GM23338 (cell line): ENCODE measurements at regions not wholly inside any gene's neighbourhood (a gene's known extent, or its start where the extent isn't known, plus 50 kb on each side); places are given as distances from the start of the nearest gene placed in this dataset.

Source experiments
- ATAC-seq: fragments of 200-7000 bp; cut with Tn5 transposase; 3 replicates; pipeline ENCODE4 v1.9.1; 2020
- DNase-seq: peaks from one replicate; pipeline ENCODE4 v3.0.0-alpha.2; 2015; ENCODE audit warnings: low spot score
- H2AFZ ChIP-seq: fragments of 200-600 bp; sonication (generic); 2 replicates; pipeline ENCODE4 v1.8.0; 2016; ENCODE audit warnings: antibody characterized with exemption, mild to moderate bottlenecking, moderate library complexity
- H3F3A ChIP-seq: fragments of 200-600 bp; sonication (generic); replicated peaks from 2 replicates; pipeline ENCODE4 v1.8.0; 2017; ENCODE audit warnings: antibody characterized with exemption, mixed run types, low read depth
- H3K27ac ChIP-seq: fragments of 200-600 bp; sonication (generic); 2 replicates; pipeline ENCODE4 v1.6.1; 2016; ENCODE audit warnings: low read depth
- H3K27me3 ChIP-seq: fragments of 200-600 bp; sonication (generic); 2 replicates; pipeline ENCODE4 v1.8.0; 2016; ENCODE audit warnings: mild to moderate bottlenecking, mixed run types, moderate library complexity; ENCODE audit not compliant: insufficient read depth
- H3K36me3 ChIP-seq: fragments of 200-600 bp; sonication (generic); 2 replicates; pipeline ENCODE4 v1.8.0; 2016; ENCODE audit warnings: mild to moderate bottlenecking; ENCODE audit not compliant: insufficient read depth
- H3K4me1 ChIP-seq: fragments of 200-600 bp; sonication (generic); 2 replicates; pipeline ENCODE4 v1.8.0; 2016; ENCODE audit warnings: mild to moderate bottlenecking, moderate library complexity; ENCODE audit not compliant: insufficient read depth
- H3K4me2 ChIP-seq: fragments of 200-600 bp; sonication (generic); 2 replicates; pipeline ENCODE4 v1.7.1; 2017; ENCODE audit warnings: mixed run types
- H3K4me3 ChIP-seq: fragments of 200-600 bp; sonication (generic); 2 replicates; pipeline ENCODE4 v1.6.1; 2016; ENCODE audit warnings: mixed run types
- H3K79me2 ChIP-seq: fragments of 200-600 bp; sonication (generic); replicated peaks from 2 replicates; pipeline ENCODE4 v1.8.0; 2017; ENCODE audit warnings: mild to moderate bottlenecking; ENCODE audit not compliant: insufficient read depth
- H3K9me2 ChIP-seq: fragments of 200-600 bp; sonication (generic); 2 replicates; pipeline ENCODE4 v1.8.0; 2017; ENCODE audit not compliant: insufficient read depth
- H4K20me1 ChIP-seq: fragments of 200-600 bp; sonication (generic); replicated peaks from 2 replicates; pipeline ENCODE4 v1.8.0; 2017; ENCODE audit warnings: mild to moderate bottlenecking; ENCODE audit not compliant: insufficient read depth
- H3K27ac Mint-ChIP-seq: 2 replicates; pipeline ENCODE4 v1.8.0; 2020; ENCODE audit warnings: inconsistent platforms, mild to moderate bottlenecking, moderate library complexity, mixed read lengths
- H3K27me3 Mint-ChIP-seq: 3 replicates; pipeline ENCODE4 v1.8.0; 2022; ENCODE audit warnings: low read depth, mild to moderate bottlenecking, moderate library complexity, mixed read lengths, inconsistent platforms; ENCODE audit not compliant: insufficient read depth, poor library complexity
- H3K36me3 Mint-ChIP-seq: 3 replicates; pipeline ENCODE4 v1.8.0; 2021; ENCODE audit warnings: low read depth, mild to moderate bottlenecking, inconsistent platforms, moderate library complexity, mixed read lengths
- H3K4me1 Mint-ChIP-seq: 3 replicates; pipeline ENCODE4 v1.8.0; 2020; ENCODE audit warnings: mild to moderate bottlenecking, inconsistent platforms, mixed read lengths
- H3K4me3 Mint-ChIP-seq: 3 replicates; pipeline ENCODE4 v1.8.0; 2021; ENCODE audit warnings: moderate library complexity, mild to moderate bottlenecking, inconsistent platforms, mixed read lengths
- H3K9me3 Mint-ChIP-seq: 3 replicates; pipeline ENCODE4 v1.8.0; 2020; ENCODE audit warnings: moderate library complexity, mild to moderate bottlenecking, inconsistent platforms, mixed read lengths
- CREB1 ChIP-seq: fragments of 250-450 bp; sonication (Bioruptor Pico); IDR thresholded peaks from 2 replicates; pipeline ENCODE4 v1.5.0; 2020; ENCODE audit warnings: low read depth, mild to moderate bottlenecking, moderate library complexity
- ETS1 ChIP-seq: IDR thresholded peaks from 2 replicates; pipeline ENCODE4 v1.6.1; 2016; ENCODE audit warnings: antibody characterized with exemption
- EZH2 ChIP-seq: fragments of 200-600 bp; sonication (generic); IDR thresholded peaks from one replicate; pipeline ENCODE4 v1.8.0; 2017; ENCODE audit warnings: antibody characterized with exemption, mild to moderate bottlenecking, low read depth; ENCODE audit not compliant: unreplicated experiment
- JUNB ChIP-seq: IDR thresholded peaks from one replicate; pipeline ENCODE4 v1.6.1; 2016; ENCODE audit warnings: antibody characterized with exemption; ENCODE audit not compliant: unreplicated experiment
- POLR2AphosphoS5 ChIP-seq: IDR thresholded peaks from 2 replicates; pipeline ENCODE4 v1.6.1; 2016; ENCODE audit warnings: antibody characterized with exemption, low read depth
- REST ChIP-seq: IDR thresholded peaks from one replicate; pipeline ENCODE4 v1.6.1; 2018; ENCODE audit warnings: antibody characterized with exemption; ENCODE audit not compliant: unreplicated experiment
- ZNF114 ChIP-seq: fragments of 250-450 bp; sonication (Bioruptor Pico); IDR thresholded peaks from 2 replicates; pipeline ENCODE4 v1.5.0; 2020; ENCODE audit warnings: mild to moderate bottlenecking, moderate library complexity
- ZNF462 ChIP-seq: fragments of 250-450 bp; sonication (Bioruptor Pico); IDR thresholded peaks from 2 replicates; pipeline ENCODE4 v1.5.0; 2020; ENCODE audit warnings: mild to moderate bottlenecking, moderate library complexity
- TF ChIP-seq, protein P1 (sequence below), 2 experiments: fragments of 200-600 bp in 1 of 2; sonication (generic) in 1 of 2; conservative IDR thresholded peaks; 2 replicates each; pipeline versions ENCODE4 v1.5.1 to v1.6.1; 2016 to 2017; ENCODE audit warnings: antibody characterized with exemption in 2 of 2, low read depth in 2 of 2, mild to moderate bottlenecking in 2 of 2, moderate library complexity in 1 of 2

DNA sequence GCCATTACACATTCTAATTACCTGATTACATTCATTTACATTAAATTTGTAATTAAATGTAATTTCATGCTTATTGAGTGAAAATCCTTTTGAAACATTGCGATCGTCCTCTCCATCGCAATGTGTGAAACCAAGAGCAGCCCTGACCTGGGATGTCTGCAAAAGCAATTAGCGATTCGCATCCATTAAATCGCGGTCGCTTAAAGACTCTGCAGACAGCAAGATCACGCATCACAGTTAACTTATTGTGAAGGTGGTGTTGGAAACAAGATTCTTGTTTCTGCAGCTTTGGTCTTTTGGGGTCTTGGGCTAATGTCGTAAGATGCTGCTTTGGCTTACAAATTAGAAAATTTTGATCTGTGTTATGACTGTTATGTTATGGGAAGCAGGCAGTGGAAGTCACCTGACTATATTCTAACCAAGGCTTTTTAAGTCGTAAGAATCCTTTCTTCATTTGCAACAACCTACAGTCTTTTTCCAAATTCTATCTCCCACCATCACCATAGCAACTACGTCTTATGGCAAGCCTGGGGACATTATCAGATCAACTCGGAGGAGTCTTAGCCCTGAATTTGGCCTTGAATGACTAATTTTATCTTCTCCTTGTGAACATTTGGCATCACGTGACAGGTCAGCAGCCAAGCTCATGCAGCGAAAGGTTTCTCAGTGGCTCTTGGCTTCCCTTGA, 142.8 kb upstream of the SOX1 start:
- Mint-ChIP-seq H3K4me3 (no peak overlapping the region), H3K36me3 (no peaks in the 10 kb centered on the region), H3K4me1 (peaks cover 17% of the 10 kb centered on the region), H3K9me3 (no peaks in the 10 kb centered on the region), H3K27me3 (peaks cover 12% of the 10 kb centered on the region), H3K27ac (no peak overlapping the region)
- no peak overlapping the region for H3K27ac ChIP-seq
- H4K20me1 ChIP-seq = no peaks in the 10 kb centered on the region
- no peak overlapping the region for H2AFZ ChIP-seq
- no peak for ATAC-seq
- no peak overlapping the region for H3K4me3 ChIP-seq
- no peak for DNase-seq
- no peaks in the 10 kb centered on the region for H3K27me3 ChIP-seq
- no peaks in the 10 kb centered on the region; the same call in 1 of the 2 replicates for H3K4me1 ChIP-seq
- H3F3A ChIP-seq = no peaks in the 10 kb centered on the region
- H3K36me3 ChIP-seq = no peaks in the 10 kb centered on the region
- no peaks in the 10 kb centered on the region for H3K9me2 ChIP-seq
- H3K4me2 ChIP-seq = no peak overlapping the region
- TF ChIP-seq CREB1 (CRISPR knock-in tag) (no peak), POLR2AphosphoS5 (no peak)
- no peaks in the 10 kb centered on the region for H3K79me2 ChIP-seq

DNA sequence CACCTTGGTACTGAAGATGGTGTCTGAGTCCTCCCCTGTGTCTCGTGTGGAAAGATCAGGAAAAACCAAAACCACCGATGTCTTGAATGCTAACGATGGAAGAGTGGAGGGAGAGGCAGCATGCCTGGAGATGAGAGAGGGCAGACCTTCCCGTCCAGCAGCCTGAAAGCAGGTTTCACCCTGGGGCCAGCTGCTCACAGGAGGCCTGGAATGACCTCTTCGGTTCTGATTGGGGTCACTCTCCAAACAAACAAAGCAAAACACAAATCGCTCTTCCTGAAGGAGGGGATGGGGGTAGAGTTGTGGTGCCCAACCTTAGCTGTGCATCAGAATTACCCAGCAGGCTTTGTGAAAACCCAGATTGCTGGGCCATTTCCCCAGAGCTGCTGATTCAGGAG, 142.3 kb upstream of the SOX1 start:
- H3K27ac Mint-ChIP-seq = no peak overlapping the region
- H3K4me1 ChIP-seq = no peaks in the 10 kb centered on the region; the same call in 1 of the 2 replicates
- DNase-seq = no peak
- no peak for TF ChIP-seq CREB1 (CRISPR knock-in tag)
- no peak for TF ChIP-seq JUNB
- TF ChIP-seq ZNF114 = no peak
- no peak for TF ChIP-seq EZH2
- TF ChIP-seq, protein P1, sequence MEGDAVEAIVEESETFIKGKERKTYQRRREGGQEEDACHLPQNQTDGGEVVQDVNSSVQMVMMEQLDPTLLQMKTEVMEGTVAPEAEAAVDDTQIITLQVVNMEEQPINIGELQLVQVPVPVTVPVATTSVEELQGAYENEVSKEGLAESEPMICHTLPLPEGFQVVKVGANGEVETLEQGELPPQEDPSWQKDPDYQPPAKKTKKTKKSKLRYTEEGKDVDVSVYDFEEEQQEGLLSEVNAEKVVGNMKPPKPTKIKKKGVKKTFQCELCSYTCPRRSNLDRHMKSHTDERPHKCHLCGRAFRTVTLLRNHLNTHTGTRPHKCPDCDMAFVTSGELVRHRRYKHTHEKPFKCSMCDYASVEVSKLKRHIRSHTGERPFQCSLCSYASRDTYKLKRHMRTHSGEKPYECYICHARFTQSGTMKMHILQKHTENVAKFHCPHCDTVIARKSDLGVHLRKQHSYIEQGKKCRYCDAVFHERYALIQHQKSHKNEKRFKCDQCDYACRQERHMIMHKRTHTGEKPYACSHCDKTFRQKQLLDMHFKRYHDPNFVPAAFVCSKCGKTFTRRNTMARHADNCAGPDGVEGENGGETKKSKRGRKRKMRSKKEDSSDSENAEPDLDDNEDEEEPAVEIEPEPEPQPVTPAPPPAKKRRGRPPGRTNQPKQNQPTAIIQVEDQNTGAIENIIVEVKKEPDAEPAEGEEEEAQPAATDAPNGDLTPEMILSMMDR (conservative IDR thresholded peaks at IDR 0.05; ENCODE audit: low read depth in 2 of 2) = no peak
- TF ChIP-seq REST = no peak
- TF ChIP-seq ETS1 = no peak
- TF ChIP-seq ZNF462 (CRISPR knock-in tag) = no peak

More for the DNA sequence above, 142.3 kb upstream of the SOX1 start:
- Mint-ChIP-seq H3K4me1 (peaks cover 14% of the 10 kb centered on the region), H3K4me3 (no peak overlapping the region), H3K27me3 (peaks cover 10% of the 10 kb centered on the region), H3K9me3 (no peaks in the 10 kb centered on the region), H3K36me3 (no peaks in the 10 kb centered on the region)
- H3K4me3 ChIP-seq = no peak overlapping the region
- ATAC-seq = no peak
- no peaks in the 10 kb centered on the region for H3K79me2 ChIP-seq
- H3K4me2 ChIP-seq = no peak overlapping the region
- H3K9me2 ChIP-seq = no peaks in the 10 kb centered on the region
- no peaks in the 10 kb centered on the region for H3F3A ChIP-seq
- H3K27me3 ChIP-seq = no peaks in the 10 kb centered on the region
- H3K27ac ChIP-seq = no peak overlapping the region
- H2AFZ ChIP-seq = no peak overlapping the region
- no peaks in the 10 kb centered on the region for H3K36me3 ChIP-seq
- H4K20me1 ChIP-seq = no peaks in the 10 kb centered on the region
